ENCODE measurements at regions not wholly inside any gene's neighbourhood (a gene's known extent, or its start where the extent isn't known, plus 50 kb on each side); places are given as distances from the start of the nearest gene placed in this dataset.
A peak's percentile ranks its signal among the peaks of the same experiment; 100 is the strongest.

DNA sequence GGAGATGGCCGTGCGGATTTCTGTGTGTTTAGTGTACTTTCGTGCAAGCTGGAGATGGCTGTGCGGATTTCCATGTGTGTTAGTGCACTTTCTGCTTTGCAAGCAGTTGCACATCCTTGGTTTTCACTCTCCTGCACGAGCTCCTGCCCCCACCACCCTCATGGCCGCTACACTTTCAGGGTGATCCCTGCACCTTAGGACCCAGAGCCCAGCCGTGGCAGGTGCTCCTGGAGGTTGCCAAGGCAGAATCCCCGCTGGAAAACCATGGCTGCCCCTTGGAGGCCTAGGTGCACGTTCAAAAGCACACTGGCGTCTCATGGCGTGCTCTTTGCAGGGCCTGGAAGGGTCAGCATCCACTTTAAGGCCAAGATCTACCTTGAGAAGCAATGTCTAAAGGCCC lies 311.0 kb upstream of the TNRC6C start:
- no peak for DNase-seq (ENCODE audit: low read depth in 2 of 2)

- no peak for DNase-seq (ENCODE audit: low read depth in 2 of 2)
These were observed 308.7 kb upstream of the TNRC6C start for GRCh38 chr17:77649717-77650211.

- DNase-seq (ENCODE audit: low read depth in 2 of 2), result no peak
These were observed 306.5 kb upstream of the TNRC6C start for GRCh38 chr17:77651988-77652387.

DNA sequence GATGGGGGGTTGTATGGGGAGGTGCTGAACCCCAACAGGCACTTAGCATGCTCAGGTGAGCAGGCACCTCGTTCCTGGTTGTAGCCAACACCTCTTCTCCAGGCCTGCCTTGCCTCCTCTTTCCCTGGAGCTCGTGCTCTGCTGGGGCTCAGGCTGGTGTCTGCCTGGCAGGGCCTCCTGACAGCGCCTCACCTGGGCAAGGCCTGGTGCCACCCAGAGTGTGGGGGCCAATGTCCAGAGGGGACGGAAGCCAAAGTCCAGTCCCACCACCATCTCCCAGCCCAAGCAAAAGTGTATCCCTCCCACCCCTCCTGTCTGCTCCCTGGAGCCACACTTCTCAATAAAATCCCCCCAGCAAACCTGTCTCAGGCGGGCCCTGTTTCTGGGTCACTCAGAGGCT lies 304.2 kb upstream of the TNRC6C start:
- no peak for DNase-seq (ENCODE audit: low read depth in 2 of 2)

DNA sequence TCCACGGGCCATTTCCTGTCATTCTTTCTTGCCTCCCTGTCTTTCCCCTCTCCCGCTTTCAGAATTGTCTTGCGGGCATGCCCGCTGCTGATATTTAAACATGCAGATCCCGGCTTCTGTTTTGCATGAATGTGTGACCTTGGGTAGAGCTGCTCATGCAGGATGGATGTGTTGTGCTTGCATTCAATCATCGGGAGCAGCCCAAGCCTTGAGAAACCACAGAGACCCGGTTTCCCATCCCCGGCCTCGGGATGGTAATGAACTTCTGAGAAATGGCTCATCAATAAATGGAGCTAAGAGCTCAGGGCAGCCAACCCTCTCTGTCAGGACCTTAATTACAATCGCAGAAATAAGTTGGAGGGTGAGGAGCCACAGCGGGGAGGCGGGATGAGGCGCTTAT lies 303.7 kb upstream of the TNRC6C start:
- no peak for DNase-seq (ENCODE audit: low read depth in 2 of 2)

DNA sequence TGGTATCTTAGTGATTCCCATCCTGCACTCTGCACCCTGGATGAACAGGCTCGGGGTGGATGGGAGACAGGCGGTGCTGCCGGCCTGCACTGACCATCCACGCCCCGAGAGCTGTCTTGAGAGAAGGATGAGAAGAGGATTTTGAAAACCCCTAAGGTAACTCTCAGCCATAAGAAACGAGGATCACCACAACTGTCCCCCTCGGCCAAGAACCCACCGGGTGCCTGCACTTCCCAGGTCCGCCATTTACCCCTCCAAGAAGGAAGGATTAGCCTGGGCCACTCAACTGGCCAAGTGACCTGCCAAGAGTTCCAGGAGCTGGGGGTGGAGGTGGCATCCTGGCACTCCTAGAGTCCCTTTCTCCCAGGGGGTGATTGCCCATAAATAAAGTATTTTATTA lies 302.4 kb upstream of the TNRC6C start:
- DNase-seq (ENCODE audit: low read depth in 2 of 2), result no peak

- DNase-seq (ENCODE audit: low read depth in 2 of 2), result no peak
These were observed 300.7 kb upstream of the TNRC6C start for GRCh38 chr17:77657839-77658238.

GRCh38 chr17:77660524-77660923 lies 298.0 kb upstream of the TNRC6C start:
- no peak for DNase-seq (ENCODE audit: low read depth in 2 of 2)

DNA sequence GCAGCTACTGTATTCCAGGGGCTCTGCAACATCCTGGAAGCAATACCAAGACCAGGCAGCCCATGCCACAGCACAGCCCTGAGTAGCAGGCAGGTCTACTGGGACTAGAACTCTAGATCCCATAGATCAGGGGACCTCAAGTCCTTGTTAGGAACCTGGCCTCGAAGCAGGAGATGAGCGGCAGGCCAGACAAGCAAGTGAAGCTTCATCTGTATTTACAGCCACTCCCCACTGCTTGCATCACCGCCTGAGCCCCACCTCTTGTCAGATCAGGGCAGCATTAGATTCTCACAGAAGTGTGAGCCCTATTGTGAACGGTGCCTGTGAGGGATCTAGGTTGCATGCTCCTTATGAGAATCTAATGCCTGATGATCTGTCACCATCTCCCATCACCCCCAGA lies 295.7 kb upstream of the TNRC6C start:
- DNase-seq (ENCODE audit: low read depth in 2 of 2), result no peak

GRCh38 chr17:77664097-77664729 lies 294.3 kb upstream of the TNRC6C start:
- no peak for DNase-seq (ENCODE audit: low read depth in 2 of 2)

DNA sequence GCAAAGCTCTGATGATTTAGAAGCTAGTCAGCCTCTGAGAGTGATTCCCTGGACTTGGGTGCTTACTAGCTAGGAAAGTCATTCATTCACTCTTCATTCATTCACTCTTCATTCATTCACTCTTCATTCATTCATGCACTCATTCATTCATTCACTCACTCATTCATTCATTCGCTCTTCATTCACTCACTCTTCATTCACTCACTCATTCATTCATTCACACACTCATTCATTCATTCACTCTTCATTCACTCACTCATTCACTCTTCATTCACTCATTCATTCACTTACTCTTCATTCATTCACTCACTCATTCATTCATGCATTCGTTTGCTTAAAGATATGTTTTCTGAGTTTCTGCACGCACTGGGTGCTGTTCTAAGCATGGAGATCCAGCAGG lies 292.7 kb upstream of the TNRC6C start:
- DNase-seq (ENCODE audit: low read depth in 2 of 2), result no peak

DNA sequence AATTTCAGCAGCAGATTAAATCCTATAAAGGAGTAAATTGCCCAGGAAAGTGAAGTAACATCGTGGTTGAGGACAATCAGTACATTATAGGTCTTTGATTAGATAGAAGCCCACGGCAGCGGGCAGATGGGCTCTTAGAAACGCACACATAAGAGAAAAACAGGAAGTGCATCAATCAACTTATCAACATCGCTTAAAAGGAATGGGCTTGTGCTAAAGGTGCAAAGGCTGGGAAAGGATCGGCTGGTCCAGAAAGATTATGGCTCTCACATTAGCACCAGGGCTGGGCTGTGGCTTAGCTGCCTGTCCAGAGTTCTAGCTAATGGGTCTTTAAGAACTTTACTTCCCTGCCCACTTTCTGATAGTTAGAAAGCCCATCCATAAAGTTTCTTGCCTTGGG lies 292.0 kb upstream of the TNRC6C start:
- no peak for DNase-seq (ENCODE audit: low read depth in 2 of 2)

GRCh38 chr17:77666881-77667395 lies 291.6 kb upstream of the TNRC6C start:
- peak; percentile 24 to 31 for DNase-seq (ENCODE audit: low read depth in 2 of 2)

DNA sequence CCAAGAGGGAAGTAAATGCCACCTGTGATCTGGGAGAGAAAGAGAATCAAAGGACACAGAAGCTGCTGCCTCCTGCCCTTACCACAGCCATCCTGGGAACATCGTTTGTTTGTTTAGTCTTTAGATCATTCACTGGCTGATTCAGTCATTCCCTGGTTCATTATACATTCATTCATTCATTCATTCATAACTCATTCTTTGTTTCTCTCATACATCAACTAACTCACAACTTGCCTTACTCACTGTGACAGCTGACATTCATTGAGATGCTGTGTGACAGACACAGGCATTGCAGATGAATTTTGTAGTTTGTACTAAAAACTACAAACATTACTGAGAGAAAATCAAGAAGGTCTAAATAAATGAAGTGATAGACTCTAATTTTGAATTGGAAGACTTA lies 291.0 kb upstream of the TNRC6C start:
- DNase-seq (ENCODE audit: low read depth in 2 of 2), result no peak

- DNase-seq (ENCODE audit: low read depth in 2 of 2), result no peak
These were observed 290.0 kb upstream of the TNRC6C start for GRCh38 chr17:77668518-77668917.

DNA sequence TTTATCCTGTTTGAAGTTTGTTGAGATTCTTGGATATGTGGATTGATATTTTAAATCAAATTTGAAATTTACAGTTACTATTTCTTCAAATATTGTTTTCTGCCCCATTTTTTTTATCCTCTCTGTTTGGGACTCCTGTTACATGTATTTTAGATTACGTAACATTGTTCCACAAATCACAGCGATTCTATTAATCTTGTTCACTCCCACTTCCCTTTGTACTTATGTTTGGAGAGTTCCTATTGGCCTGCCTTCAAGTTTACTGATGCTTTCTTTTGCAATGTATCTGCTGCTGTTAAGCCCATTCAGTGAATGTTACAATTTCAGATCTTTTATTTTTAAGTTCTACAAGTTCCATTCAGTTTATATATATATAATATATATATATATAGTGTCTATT lies 288.3 kb upstream of the TNRC6C start:
- no peak for DNase-seq (ENCODE audit: low read depth in 2 of 2)

GRCh38 chr17:77674358-77674757 lies 284.1 kb upstream of the TNRC6C start:
- no peak for DNase-seq (ENCODE audit: low read depth in 2 of 2)

GRCh38 chr17:77675411-77675810 lies 283.1 kb upstream of the TNRC6C start:
- DNase-seq (ENCODE audit: low read depth in 2 of 2), result no peak

DNA sequence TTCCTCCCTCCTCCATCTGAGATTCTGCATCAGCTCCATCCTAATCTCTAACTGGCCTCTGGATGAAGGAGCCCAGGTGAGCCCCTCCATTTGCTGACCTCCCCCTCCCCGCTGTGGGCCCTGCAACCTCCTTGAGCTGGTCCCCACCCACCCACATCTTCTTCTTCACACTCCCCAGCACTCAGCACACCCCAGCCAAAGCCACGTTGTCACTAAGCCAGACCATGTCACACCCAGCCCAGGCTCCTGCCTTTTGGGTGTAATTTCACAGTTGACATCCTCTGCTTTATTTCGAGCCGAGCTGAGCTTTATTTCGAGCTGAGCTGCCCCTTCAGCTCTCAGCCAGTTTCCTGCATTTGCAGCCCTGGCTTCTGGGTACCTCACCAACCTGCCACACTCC lies 282.7 kb upstream of the TNRC6C start:
- DNase-seq (ENCODE audit: low read depth in 2 of 2), result no peak

- DNase-seq (ENCODE audit: low read depth in 2 of 2), result no peak
These were observed 282.3 kb upstream of the TNRC6C start for GRCh38 chr17:77676237-77676661.

GRCh38 chr17:77677211-77677610 lies 281.3 kb upstream of the TNRC6C start:
- no peak for DNase-seq (ENCODE audit: low read depth in 2 of 2)

DNA sequence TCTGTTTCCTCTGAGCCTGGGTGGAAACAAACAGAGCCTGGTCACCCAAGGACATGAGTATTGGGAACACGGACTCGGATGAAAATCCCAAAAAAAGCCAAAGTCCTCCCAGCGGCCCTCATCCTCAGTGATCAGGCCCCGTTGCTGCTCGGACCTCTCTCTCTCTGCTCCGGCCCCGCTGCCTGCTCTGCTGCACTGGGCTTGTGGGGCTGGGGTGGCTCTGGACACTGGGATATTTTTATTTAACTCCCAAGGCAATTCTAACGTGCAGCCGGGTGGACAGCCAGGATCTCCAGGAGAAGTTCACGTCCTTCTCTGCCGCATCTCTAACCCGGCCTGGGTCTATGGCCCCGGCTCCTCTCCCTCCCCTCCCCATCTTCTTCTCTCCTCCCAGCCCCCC lies 280.9 kb upstream of the TNRC6C start:
- DNase-seq (ENCODE audit: low read depth in 2 of 2), result no peak

GRCh38 chr17:77679589-77679988 lies 278.9 kb upstream of the TNRC6C start:
- DNase-seq (ENCODE audit: low read depth in 2 of 2), result no peak

GRCh38 chr17:77681861-77682260 lies 276.6 kb upstream of the TNRC6C start:
- no peak for DNase-seq (ENCODE audit: low read depth in 2 of 2)

Data from activated CD4-positive, alpha-beta T cell treated with anti-CD3 and anti-CD28 coated beads for 24 hours (primary cell).